GM18505 (cell line): ENCODE measurements at regions not wholly inside any gene's neighbourhood (a gene's known extent, or its start where the extent isn't known, plus 50 kb on each side); places are given as distances from the start of the nearest gene placed in this dataset.

Experiments used
- ATAC-seq: cut with Tn5 transposase; IDR thresholded peaks from one replicate; pipeline ENCODE4 v1.9.1; 2021; ENCODE audit not compliant: unreplicated experiment
- POLR2A ChIP-seq: IDR thresholded peaks from 4 replicates; pipeline ENCODE4 v1.6.1; 2011; ENCODE audit warnings: borderline replicate concordance; ENCODE audit not compliant: insufficient read depth, insufficient read length; ENCODE audit errors: extremely low read depth

GRCh38 chr14:85190251-85190650, 339.7 kb upstream of the FLRT2 start:
- no peak for ATAC-seq
- no peak for TF ChIP-seq POLR2A

DNA sequence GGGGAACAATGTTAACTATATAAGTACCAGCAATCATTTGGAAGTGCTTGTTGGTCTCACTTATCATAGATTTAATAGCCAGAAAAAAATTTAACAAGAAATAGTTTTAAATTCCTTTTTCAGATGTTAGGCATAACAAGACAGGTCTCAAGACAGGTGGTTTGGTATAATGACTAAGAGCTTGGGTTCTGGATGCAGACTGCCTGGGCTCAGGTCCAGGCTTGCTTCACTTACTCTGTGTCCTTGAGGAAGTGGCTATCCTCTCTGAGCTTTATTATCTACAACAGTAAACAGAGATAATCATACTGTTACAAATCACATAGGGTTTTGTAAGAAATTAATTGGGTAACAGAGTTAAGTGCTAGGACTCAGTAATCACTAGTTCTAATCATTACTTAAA, 338.0 kb upstream of the FLRT2 start:
- ATAC-seq: no peak
- TF ChIP-seq POLR2A: no peak

DNA sequence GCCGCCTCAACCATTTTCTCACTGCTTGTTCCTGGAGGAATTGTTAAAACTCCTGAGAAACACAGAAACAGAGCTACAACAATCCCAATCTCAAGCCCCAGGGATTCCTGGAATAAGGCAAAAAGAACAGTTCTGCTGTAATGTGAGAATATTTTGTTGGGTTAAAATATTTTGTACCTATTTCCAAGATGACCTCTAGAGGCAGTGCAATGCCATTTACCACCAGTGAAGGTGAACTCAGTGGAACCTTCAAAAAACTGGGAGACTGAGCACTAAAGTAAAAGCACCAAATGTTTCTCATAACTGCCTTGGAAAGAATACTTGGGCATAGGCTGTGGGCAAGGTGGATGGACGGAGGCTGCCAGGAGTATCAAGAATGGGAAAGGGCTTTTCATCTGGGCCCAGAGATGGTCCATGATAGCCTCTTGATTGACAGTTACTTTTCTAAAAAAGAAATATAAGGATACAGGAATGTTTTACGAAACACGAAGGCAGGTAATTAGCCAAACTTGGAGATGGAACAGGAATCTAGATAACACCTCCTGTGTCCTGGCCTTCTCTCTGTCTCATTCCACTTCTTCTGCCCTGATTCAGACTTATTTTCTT, 334.0 kb upstream of the FLRT2 start:
- no peak for TF ChIP-seq POLR2A
- no peak for ATAC-seq

DNA sequence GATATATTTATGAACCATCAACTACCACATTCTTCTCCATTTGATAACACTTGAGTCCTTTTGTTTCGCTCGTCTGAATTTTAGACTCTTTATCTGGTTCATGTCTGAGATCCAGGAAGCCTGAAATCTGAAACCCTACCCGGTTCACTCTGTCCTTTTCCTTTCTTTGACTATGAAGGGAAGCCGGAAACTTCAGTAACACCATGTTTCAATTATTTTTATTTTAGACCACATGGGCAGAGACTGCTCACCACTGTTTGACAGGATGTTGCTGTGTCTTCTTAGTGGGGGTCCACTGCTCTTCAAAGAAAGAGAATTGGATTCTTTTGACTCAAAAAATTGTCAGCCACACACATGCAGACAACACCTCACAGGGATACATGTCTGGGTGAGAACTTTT, 331.9 kb upstream of the FLRT2 start:
- ATAC-seq: no peak
- TF ChIP-seq POLR2A: no peak

DNA sequence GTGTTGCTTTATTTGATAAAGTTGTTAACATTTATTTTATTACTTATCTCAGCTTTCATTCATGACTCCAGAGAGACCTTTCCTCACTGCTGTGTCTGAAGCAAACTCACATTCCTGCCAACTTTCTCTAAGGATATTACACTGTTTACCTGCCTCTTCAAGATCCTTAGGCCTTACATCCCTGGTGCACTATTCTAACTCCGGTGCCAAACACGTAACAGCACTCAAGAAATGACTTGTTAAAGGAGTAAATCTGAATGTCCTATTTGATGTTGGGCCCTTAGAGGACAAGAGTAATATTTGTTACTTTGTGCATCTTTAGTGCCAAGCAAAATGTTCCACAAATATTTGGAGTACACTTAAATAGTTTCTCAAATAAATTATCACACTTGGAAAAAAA, 324.1 kb upstream of the FLRT2 start:
- TF ChIP-seq POLR2A: no peak
- no peak for ATAC-seq

DNA sequence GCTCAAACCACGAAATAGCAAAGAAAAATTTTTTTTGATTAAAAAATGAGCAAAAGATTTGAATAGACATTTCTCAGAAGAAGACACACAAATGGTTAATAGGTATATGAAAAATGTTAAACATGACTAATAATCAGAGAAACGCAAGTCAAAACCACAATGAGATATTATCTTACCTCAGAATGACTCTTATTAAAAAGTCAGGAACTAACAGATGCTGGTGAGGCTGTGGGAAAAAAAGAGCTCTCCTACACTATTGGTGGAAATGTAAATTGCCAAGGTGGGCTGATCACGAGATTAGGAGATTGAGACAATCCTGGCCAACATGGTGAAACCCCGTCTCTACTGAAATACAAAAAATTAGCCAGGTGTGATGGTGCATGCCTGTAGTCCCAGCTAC, 315.5 kb upstream of the FLRT2 start:
- TF ChIP-seq POLR2A: no peak
- no peak for ATAC-seq

DNA sequence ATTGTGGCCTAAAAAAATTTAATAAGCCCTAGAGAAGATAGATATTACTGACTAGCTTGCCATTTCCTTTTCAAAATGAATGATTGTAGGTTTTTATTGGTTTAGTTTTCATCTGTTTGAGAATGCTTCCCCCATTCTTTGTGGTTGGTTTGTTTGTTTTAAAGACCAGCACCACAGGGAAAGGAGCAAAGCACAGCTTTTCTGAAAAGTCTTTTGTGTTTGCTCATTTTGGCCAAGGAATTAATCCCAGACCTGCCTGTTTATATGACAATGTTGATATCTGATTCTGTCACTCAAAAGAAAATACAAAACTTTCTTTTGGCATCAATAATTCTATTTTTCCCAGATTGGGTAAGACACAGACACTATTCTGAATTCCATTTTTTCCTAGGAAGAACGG, 312.5 kb upstream of the FLRT2 start:
- no peak for TF ChIP-seq POLR2A
- ATAC-seq: no peak

GRCh38 chr14:85218982-85219381, 311.0 kb upstream of the FLRT2 start:
- no peak for ATAC-seq
- no peak for TF ChIP-seq POLR2A

DNA sequence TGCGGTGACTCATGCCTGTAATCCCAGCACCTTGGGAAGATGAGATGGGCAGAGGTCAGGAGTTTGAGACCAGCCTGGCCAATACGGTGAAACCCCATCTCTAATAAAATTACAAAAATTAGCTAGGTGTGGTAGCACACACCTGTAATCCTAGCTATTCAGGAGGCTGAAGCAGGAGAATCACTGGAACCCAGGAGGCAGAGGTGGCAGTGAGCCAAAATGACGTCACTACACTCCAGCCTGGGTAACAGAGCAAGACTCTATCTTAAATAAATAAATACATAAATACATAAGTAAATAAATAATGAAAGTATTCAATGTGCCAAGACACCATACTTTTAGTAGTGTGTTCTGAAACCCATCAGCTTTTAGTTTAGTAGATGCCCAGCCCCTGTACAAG, 308.1 kb upstream of the FLRT2 start:
- TF ChIP-seq POLR2A: no peak

GRCh38 chr14:85222341-85222740, 307.6 kb upstream of the FLRT2 start:
- TF ChIP-seq POLR2A: no peak
- ATAC-seq: no peak

More for the DNA sequence above, 308.1 kb upstream of the FLRT2 start:
- ATAC-seq: no peak

DNA sequence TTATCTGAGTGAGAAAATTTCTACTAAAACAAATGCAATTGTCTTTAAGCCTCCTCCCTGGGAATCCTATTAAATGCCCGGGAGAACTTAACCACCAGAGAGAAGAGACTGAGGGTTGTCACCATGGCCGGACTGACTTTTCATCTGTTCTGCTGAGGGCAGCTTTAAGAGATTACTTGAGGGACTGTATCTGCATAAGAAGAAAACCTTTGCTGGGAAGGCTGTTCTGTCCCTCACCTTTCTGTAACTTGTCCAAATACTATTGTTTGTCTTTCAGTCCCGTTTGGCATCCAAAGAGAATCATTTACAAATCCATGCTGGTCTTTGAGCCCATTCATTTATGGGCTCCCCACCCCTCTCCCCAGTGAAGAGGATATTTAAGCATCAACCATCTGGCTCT, 306.3 kb upstream of the FLRT2 start:
- TF ChIP-seq POLR2A: no peak
- no peak for ATAC-seq

DNA sequence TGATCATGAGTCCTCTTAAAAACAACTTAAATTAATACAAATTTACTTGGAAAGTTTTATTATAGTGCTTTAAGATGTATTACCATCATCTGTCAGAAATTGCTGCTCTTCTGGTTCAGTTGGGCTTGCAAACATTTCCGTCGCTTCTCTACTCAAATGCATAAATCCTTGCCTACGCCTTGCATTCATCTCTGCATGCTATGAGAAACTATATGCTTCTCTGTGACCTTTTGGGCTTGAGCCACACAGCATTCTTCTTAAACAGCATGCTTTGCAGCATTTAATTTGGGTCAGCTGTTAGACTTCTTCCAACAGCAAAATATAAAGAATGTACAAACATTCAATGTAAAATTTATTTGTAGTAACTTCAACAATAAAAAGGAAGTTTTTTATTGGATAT, 305.7 kb upstream of the FLRT2 start:
- ATAC-seq: no peak
- TF ChIP-seq POLR2A: no peak

- ATAC-seq: no peak
- TF ChIP-seq POLR2A: no peak
Measured at GRCh38 chr14:85233756-85234155, 296.2 kb upstream of the FLRT2 start.

- TF ChIP-seq POLR2A: no peak
- ATAC-seq: no peak
Measured at GRCh38 chr14:85234156-85235025, 295.6 kb upstream of the FLRT2 start.
